ENCODE measurements at regions not wholly inside any gene's neighbourhood (a gene's known extent, or its start where the extent isn't known, plus 50 kb on each side); places are given as distances from the start of the nearest gene placed in this dataset.

GRCh38 chr5:124894541-124894940 is 148.1 kb upstream of the ZNF608 start:
- intact Hi-C loops (cut with DNase I; ENCODE audit: low total_unique reads), result no loop called here
- ATAC-seq, result no peak

DNA sequence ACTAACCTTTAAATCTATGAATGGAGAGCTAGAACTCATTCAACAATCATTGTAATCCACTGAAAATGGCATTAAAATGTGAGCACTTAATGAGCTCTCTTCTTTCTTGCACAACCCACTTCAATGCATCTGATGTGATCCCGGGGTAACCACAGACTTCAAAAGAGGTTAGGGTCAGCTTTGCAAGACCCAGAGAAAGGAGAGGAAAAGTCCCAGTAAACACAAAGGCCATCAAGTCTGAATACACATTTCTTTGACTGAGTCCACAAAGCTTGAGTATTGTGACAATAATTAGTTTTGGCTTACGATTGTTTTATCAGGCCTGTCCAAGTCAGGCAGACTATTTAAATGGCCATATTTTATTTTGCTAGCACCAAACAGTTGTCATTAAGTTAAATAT is 148.8 kb upstream of the ZNF608 start:
- H3K27me3 ChIP-seq, result no peaks in the 10 kb centered on the region

More at GRCh38 chr5:124894541-124894940, 148.1 kb upstream of the ZNF608 start:
- H3K27ac ChIP-seq, result no peak overlapping the region
- no peak for DNase-seq
- in situ Hi-C loops (cut with MboI; ENCODE audit: low sequenced_read_pairs in 4 of 4), result no loop called here
- H3K36me3 ChIP-seq, result no peaks in the 10 kb centered on the region
- H3K4me3 ChIP-seq, result no peak overlapping the region
- no peaks in the 10 kb centered on the region for H3K4me1 ChIP-seq
- no peaks in the 10 kb centered on the region for H3K9me3 ChIP-seq
- TF ChIP-seq, protein P1, sequence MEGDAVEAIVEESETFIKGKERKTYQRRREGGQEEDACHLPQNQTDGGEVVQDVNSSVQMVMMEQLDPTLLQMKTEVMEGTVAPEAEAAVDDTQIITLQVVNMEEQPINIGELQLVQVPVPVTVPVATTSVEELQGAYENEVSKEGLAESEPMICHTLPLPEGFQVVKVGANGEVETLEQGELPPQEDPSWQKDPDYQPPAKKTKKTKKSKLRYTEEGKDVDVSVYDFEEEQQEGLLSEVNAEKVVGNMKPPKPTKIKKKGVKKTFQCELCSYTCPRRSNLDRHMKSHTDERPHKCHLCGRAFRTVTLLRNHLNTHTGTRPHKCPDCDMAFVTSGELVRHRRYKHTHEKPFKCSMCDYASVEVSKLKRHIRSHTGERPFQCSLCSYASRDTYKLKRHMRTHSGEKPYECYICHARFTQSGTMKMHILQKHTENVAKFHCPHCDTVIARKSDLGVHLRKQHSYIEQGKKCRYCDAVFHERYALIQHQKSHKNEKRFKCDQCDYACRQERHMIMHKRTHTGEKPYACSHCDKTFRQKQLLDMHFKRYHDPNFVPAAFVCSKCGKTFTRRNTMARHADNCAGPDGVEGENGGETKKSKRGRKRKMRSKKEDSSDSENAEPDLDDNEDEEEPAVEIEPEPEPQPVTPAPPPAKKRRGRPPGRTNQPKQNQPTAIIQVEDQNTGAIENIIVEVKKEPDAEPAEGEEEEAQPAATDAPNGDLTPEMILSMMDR (IDR thresholded peaks at IDR 0.05 in 4 of 5, conservative IDR thresholded peaks at IDR 0.05 in 1 of 5), result no peak
- TF ChIP-seq POLR2A (IDR thresholded peaks at IDR 0.05), result no peak
- no peaks in the 10 kb centered on the region for H3K27me3 ChIP-seq

GRCh38 chr5:124901081-124901480 is 154.6 kb upstream of the ZNF608 start:
- H3K4me1 ChIP-seq, result peaks cover 23 to 27% of the 10 kb centered on the region in 2 donors
- no peak overlapping the region for H3K4me3 ChIP-seq
- TF ChIP-seq, protein P1 (IDR thresholded peaks at IDR 0.05 in 4 of 5, conservative IDR thresholded peaks at IDR 0.05 in 1 of 5), result no peak
- no peak for TF ChIP-seq POLR2A (IDR thresholded peaks at IDR 0.05)
- intact Hi-C loops (cut with DNase I; ENCODE audit: low total_unique reads), result loop anchor here (10.0 kb wide), 1 partner anchor 366 kb away; no protein-coding TSS in a partner anchor
- no peaks in the 10 kb centered on the region for H3K36me3 ChIP-seq
- DNase-seq, result no peak
- in situ Hi-C loops (cut with MboI; ENCODE audit: low sequenced_read_pairs in 4 of 4), result loop anchor here in 2 of 4 donors (10.0 kb wide), 1 partner anchor 156 kb away; the partner anchor contains the start of gene ZNF608 (in 2 of the 2)
- no peaks in the 10 kb centered on the region for H3K27me3 ChIP-seq
- no peak overlapping the region for H3K27ac ChIP-seq
- H3K9me3 ChIP-seq, result no peaks in the 10 kb centered on the region
- ATAC-seq, result no peak

More for the DNA sequence above, 148.8 kb upstream of the ZNF608 start:
- H3K9me3 ChIP-seq, result no peaks in the 10 kb centered on the region
- ATAC-seq (no peak), DNase-seq (no peak)
- no peaks in the 10 kb centered on the region for H3K36me3 ChIP-seq
- intact Hi-C loops (cut with DNase I; ENCODE audit: low total_unique reads) (no loop called here), in situ Hi-C loops (cut with MboI; ENCODE audit: low sequenced_read_pairs in 4 of 4) (no loop called here)
- no peak overlapping the region for H3K27ac ChIP-seq
- H3K4me3 ChIP-seq, result no peak overlapping the region
- TF ChIP-seq, protein P1 (IDR thresholded peaks at IDR 0.05 in 4 of 5, conservative IDR thresholded peaks at IDR 0.05 in 1 of 5), result no peak
- TF ChIP-seq POLR2A (IDR thresholded peaks at IDR 0.05), result no peak
- no peaks in the 10 kb centered on the region for H3K4me1 ChIP-seq

- intact Hi-C loops (cut with DNase I; ENCODE audit: low total_unique reads), result loop anchor here (10.0 kb wide), 1 partner anchor 367 kb away; no protein-coding TSS in a partner anchor
- ATAC-seq, result no peak
- in situ Hi-C loops (cut with MboI; ENCODE audit: low sequenced_read_pairs in 4 of 4), result loop anchor here in 2 of 4 donors (10.0 kb wide), 1 partner anchor 157 kb away; the partner anchor contains the start of gene ZNF608 (in 2 of the 2)
Observed at GRCh38 chr5:124902097-124902821, 155.8 kb upstream of the ZNF608 start.

More at GRCh38 chr5:124902097-124902821, 155.8 kb upstream of the ZNF608 start:
- peaks cover 34 to 38% of the 10 kb centered on the region in 2 donors for H3K4me1 ChIP-seq
- peak overlapping the region in 1 of 4 donors; percentile 8 for H3K27ac ChIP-seq
- no peak overlapping the region for H3K4me3 ChIP-seq
- no peaks in the 10 kb centered on the region for H3K27me3 ChIP-seq
- no peaks in the 10 kb centered on the region for H3K36me3 ChIP-seq
- no peak for DNase-seq
- TF ChIP-seq, protein P1 (IDR thresholded peaks at IDR 0.05 in 4 of 5, conservative IDR thresholded peaks at IDR 0.05 in 1 of 5), result no peak
- TF ChIP-seq POLR2A (IDR thresholded peaks at IDR 0.05), result no peak
- H3K9me3 ChIP-seq, result no peaks in the 10 kb centered on the region

Data from gastrocnemius medialis (tissue), 4 donors.